Glutamatergic neuron (in vitro differentiated cells): ENCODE measurements at regions not wholly inside any gene's neighbourhood (a gene's known extent, or its start where the extent isn't known, plus 50 kb on each side); places are given as distances from the start of the nearest gene placed in this dataset.
"Not testable (repeated sequence)": the region's sequence is repeated elsewhere in the genome, so short reads cannot be mapped to it uniquely, and the experiment has no call there.

Experiments used
- DNase-seq: peaks from one replicate; pipeline ENCODE4 v3.0.0; 2022
- H3K27ac Mint-ChIP-seq: one replicate; pipeline ENCODE4 v1.8.0; 2020; ENCODE audit warnings: mild to moderate bottlenecking, mixed read lengths, inconsistent platforms; ENCODE audit not compliant: unreplicated experiment
- H3K27me3 Mint-ChIP-seq: one replicate; pipeline ENCODE4 v1.8.0; 2020; ENCODE audit warnings: mild to moderate bottlenecking, moderate library complexity, mixed read lengths, inconsistent platforms; ENCODE audit not compliant: unreplicated experiment
- H3K36me3 Mint-ChIP-seq: one replicate; pipeline ENCODE4 v1.8.0; 2020; ENCODE audit warnings: mild to moderate bottlenecking, mixed read lengths, inconsistent platforms; ENCODE audit not compliant: unreplicated experiment
- H3K4me1 Mint-ChIP-seq: one replicate; pipeline ENCODE4 v1.8.0; 2020; ENCODE audit warnings: mild to moderate bottlenecking, low read depth, mixed read lengths, inconsistent platforms; ENCODE audit not compliant: unreplicated experiment
- H3K4me3 Mint-ChIP-seq: one replicate; pipeline ENCODE4 v1.8.0; 2020; ENCODE audit warnings: mild to moderate bottlenecking, mixed read lengths, inconsistent platforms; ENCODE audit not compliant: unreplicated experiment
- H3K9me3 Mint-ChIP-seq: one replicate; pipeline ENCODE4 v1.8.0; 2020; ENCODE audit warnings: mild to moderate bottlenecking, moderate library complexity, mixed read lengths, inconsistent platforms; ENCODE audit not compliant: unreplicated experiment
- CTCF ChIP-seq: fragments of 200-600 bp; sonication (generic); IDR thresholded peaks from one replicate; pipeline ENCODE4 v1.5.0; 2021; ENCODE audit not compliant: partially characterized antibody, unreplicated experiment

DNA sequence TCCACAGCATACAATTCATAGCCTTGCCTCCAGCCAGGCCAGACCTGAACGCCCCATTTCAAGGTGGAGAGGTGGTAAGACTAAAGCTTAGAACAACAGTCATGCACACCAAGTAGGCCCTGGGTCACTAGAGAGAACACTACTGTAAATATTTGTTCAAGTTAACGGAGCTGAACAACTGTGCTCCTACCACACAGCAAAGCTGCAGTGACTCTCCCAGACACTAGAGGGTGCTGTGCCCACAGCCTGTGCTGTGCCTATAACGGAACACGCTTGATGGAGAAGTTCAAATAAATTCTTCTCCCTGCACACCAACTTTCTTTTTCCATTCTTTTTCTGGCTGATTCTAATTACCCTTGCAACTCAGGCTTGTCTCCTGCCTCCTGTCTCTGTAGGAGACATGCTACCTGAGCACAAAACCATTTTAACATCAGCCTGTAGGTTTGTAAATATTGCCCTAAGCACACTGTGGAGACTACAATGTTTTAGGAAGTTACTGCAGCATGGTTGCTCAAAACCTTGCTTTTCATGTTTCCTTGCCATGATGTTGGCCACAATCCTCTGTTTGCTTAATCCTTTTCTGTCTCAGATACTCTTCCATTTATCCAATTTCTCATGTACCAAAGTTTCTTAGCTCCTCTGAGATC lies 103.1 kb upstream of the TERB2 start:
- not testable (repeated sequence) for H3K36me3 Mint-ChIP-seq, H3K27me3 Mint-ChIP-seq, H3K9me3 Mint-ChIP-seq, H3K4me3 Mint-ChIP-seq, H3K4me1 Mint-ChIP-seq, H3K27ac Mint-ChIP-seq
- DNase-seq: peak; percentile 80
- TF ChIP-seq CTCF: peak; percentile 80

DNA sequence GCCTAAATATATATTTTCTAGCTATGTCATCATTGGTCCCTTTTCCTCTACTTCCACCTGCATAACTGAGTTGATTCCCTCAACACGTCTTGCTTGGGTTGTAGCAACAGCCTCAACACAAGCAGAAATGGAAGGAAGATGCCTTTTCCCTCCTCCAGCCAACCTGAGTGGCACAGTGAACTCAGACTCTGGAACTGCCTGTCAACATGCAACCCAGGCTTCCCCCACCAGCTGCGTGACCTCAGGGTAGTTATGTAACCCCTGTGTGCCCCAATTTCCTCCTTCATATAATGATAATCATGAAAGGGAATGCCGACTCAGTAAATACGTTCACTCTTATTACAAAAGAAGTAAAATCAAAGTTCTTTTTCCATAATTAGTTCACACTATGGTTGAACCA lies 101.8 kb upstream of the TERB2 start:
- DNase-seq, H3K27me3 Mint-ChIP-seq, H3K36me3 Mint-ChIP-seq, H3K4me1 Mint-ChIP-seq, H3K27ac Mint-ChIP-seq, H3K4me3 Mint-ChIP-seq, H3K9me3 Mint-ChIP-seq: not testable (repeated sequence)

DNA sequence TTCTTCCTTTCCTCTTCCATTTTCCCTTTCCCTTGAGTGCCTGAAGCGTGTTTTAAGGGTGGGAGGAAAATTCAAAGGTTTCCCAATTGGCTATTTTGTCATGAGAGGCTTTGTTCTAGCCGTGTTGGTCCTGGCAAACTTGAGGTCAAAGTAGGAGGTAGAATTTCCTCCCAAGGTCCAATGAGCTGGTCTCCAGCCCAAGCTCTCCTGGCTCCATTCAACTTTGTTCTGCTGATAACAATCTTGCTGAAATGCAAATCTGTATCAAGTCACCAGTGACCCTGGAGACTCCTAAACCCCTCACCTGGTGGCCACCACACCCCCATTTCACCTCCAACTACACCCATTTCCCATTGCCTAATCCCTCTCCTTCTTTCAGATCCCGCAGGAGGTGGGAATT lies 100.2 kb upstream of the TERB2 start:
- H3K36me3 Mint-ChIP-seq, H3K9me3 Mint-ChIP-seq: not testable (repeated sequence)

DNA sequence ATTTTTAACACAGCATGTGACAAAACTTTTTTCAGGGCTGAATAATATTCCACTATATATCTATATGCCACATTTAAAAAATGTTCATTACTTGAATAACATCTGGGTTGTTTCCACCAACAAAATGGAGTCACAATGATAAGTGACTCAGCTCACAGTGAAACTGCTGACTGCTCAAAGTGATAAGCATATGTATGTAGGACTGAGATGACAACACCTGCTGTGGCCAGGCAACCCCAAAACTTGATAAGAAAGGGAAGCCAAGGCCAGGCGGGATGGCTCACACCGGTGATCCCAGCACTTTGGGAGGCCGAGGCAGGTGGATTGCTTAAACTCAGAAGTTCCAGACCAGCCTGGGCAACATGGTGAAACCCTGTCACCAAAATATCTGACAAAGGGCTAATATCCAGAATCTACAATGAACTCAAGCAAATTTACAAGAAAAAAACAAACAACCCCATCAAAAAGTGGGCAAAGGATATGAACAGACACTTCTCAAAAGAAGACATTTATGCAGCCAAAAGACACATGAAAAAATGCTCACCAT lies 99.2 kb upstream of the TERB2 start:
- DNase-seq, H3K27me3 Mint-ChIP-seq, H3K9me3 Mint-ChIP-seq, H3K4me3 Mint-ChIP-seq, H3K36me3 Mint-ChIP-seq, H3K4me1 Mint-ChIP-seq, H3K27ac Mint-ChIP-seq: not testable (repeated sequence)

More for the DNA sequence above, 100.2 kb upstream of the TERB2 start:
- H3K27me3 Mint-ChIP-seq, H3K4me1 Mint-ChIP-seq, H3K27ac Mint-ChIP-seq, DNase-seq, H3K4me3 Mint-ChIP-seq: not testable (repeated sequence)

DNA sequence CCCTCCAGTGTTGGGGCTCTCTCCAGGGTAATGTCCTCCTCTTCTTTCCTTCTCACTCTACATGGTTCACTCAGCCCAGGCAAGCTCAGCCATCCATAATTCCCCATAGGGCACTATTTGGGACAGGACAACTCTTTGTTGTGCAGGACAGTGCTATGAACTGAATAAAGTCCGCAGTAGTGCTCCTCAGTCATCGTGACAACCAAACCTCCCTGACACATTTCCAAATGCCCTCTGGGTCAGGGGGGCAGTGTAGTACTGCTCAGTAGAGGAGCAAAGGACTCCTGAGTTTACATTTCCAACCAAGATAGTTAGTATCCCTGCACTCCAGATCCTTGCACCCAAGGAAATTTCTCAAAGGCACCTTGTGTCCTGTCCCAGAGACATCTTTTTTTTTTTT lies 97.4 kb upstream of the TERB2 start:
- DNase-seq, H3K9me3 Mint-ChIP-seq, H3K27ac Mint-ChIP-seq, H3K27me3 Mint-ChIP-seq, H3K4me1 Mint-ChIP-seq, H3K4me3 Mint-ChIP-seq, H3K36me3 Mint-ChIP-seq: not testable (repeated sequence)

- H3K27ac Mint-ChIP-seq, H3K9me3 Mint-ChIP-seq, H3K27me3 Mint-ChIP-seq, H3K36me3 Mint-ChIP-seq, H3K4me1 Mint-ChIP-seq, DNase-seq, H3K4me3 Mint-ChIP-seq: not testable (repeated sequence)
Measured at GRCh38 chr15:44860168-44860567, 96.3 kb upstream of the TERB2 start.

DNA sequence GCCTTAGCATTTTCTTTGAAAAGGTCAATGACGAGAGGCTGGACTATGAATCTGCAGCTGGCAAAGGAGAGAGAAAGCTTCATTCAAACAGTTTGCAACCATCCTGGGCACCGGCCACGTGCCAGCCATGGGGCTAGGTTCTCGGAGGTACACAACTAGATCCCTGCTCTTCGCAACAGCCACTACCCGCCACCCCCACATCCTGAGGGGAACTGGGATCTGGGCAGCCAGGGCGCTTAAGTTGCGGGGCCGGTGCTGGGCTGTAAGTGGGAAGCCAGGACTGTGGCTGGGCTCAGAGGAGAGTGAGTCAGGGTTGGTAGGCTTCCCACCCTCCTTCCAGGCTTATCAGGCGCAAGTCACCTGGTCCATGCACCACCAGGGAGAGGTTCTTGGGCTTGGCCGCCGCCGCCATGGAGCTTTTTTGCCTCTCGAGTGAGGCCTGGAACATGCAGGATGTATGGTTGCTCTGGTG lies 95.0 kb upstream of the TERB2 start:
- no peak overlapping the region for H3K27ac Mint-ChIP-seq
- DNase-seq: no peak
- H3K27me3 Mint-ChIP-seq: no peaks in the 10 kb centered on the region
- no peaks in the 10 kb centered on the region for H3K4me1 Mint-ChIP-seq
- no peak for TF ChIP-seq CTCF
- no peaks in the 10 kb centered on the region for H3K36me3 Mint-ChIP-seq
- H3K4me3 Mint-ChIP-seq: no peak overlapping the region
- H3K9me3 Mint-ChIP-seq: peaks cover 7% of the 10 kb centered on the region
